ENCODE measurements at regions not wholly inside any gene's neighbourhood (a gene's known extent, or its start where the extent isn't known, plus 50 kb on each side); places are given as distances from the start of the nearest gene placed in this dataset.

GRCh38 chr1:59007820-59008598 is 224.2 kb upstream of the JUN start:
- DNase-seq = no peak

GRCh38 chr1:59008599-59009347 is 224.9 kb upstream of the JUN start:
- DNase-seq = no peak

GRCh38 chr1:59011663-59012062 is 227.8 kb upstream of the JUN start:
- DNase-seq = no peak

- no peak for DNase-seq
These were observed 228.5 kb upstream of the JUN start for GRCh38 chr1:59012378-59012777.

- no peak for DNase-seq
These were observed 229.6 kb upstream of the JUN start for GRCh38 chr1:59013276-59013927.

- DNase-seq = no peak
These were observed 230.1 kb upstream of the JUN start for GRCh38 chr1:59013928-59014279.

- DNase-seq = no peak
These were observed 231.0 kb upstream of the JUN start for GRCh38 chr1:59014827-59015226.

- DNase-seq = no peak
These were observed 231.9 kb upstream of the JUN start for GRCh38 chr1:59015708-59016107.

GRCh38 chr1:59016390-59016789 is 232.5 kb upstream of the JUN start:
- DNase-seq = no peak

GRCh38 chr1:59017501-59018231 is 233.8 kb upstream of the JUN start:
- DNase-seq = no peak

- no peak for DNase-seq
These were observed 234.6 kb upstream of the JUN start for GRCh38 chr1:59018446-59018845.

GRCh38 chr1:59018860-59019259 is 235.0 kb upstream of the JUN start:
- DNase-seq = no peak

- DNase-seq = no peak
These were observed 236.5 kb upstream of the JUN start for GRCh38 chr1:59020151-59020997.

- DNase-seq = no peak
These were observed 238.4 kb upstream of the JUN start for GRCh38 chr1:59022199-59022598.

- no peak for DNase-seq
These were observed 239.0 kb upstream of the JUN start for GRCh38 chr1:59022799-59023198.

GRCh38 chr1:59025201-59025600 is 241.4 kb upstream of the JUN start:
- DNase-seq = no peak

GRCh38 chr1:59025898-59026426 is 242.1 kb upstream of the JUN start:
- no peak for DNase-seq

- no peak for DNase-seq
These were observed 242.7 kb upstream of the JUN start for GRCh38 chr1:59026472-59026948.

- no peak for DNase-seq
These were observed 243.3 kb upstream of the JUN start for GRCh38 chr1:59027177-59027576.

GRCh38 chr1:59028048-59028447 is 244.2 kb upstream of the JUN start:
- DNase-seq = no peak

GRCh38 chr1:59029411-59030167 is 245.7 kb upstream of the JUN start:
- no peak for DNase-seq

Data from GF-D8 (cell line).